ENCODE measurements at regions not wholly inside any gene's neighbourhood (a gene's known extent, or its start where the extent isn't known, plus 50 kb on each side); places are given as distances from the start of the nearest gene placed in this dataset.

DNA sequence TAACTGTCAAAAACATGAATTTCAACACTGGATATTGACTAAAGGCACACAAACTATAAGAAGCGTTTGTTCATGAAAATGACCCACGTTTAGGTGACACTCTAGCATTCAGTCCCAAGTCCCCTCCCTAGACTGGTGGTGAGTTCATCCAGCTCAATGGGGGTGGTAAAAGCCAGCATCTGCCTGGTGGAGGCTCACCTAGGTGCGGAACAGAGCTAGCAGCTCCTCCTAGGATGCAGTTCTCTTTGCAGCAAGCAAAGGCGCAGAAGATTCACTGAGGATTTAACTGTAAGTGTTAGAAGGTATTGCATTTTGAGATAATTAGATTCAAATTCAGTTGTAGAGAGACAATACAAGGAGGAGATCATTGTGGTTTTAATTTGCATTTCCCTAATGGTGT is 87.6 kb downstream of the VSTM2A start:
- DNase-seq (ENCODE audit: low read depth), result no peak
- H3K4me3 ChIP-seq (ENCODE audit: low read length), result no peak overlapping the region
- TF ChIP-seq, protein P1, sequence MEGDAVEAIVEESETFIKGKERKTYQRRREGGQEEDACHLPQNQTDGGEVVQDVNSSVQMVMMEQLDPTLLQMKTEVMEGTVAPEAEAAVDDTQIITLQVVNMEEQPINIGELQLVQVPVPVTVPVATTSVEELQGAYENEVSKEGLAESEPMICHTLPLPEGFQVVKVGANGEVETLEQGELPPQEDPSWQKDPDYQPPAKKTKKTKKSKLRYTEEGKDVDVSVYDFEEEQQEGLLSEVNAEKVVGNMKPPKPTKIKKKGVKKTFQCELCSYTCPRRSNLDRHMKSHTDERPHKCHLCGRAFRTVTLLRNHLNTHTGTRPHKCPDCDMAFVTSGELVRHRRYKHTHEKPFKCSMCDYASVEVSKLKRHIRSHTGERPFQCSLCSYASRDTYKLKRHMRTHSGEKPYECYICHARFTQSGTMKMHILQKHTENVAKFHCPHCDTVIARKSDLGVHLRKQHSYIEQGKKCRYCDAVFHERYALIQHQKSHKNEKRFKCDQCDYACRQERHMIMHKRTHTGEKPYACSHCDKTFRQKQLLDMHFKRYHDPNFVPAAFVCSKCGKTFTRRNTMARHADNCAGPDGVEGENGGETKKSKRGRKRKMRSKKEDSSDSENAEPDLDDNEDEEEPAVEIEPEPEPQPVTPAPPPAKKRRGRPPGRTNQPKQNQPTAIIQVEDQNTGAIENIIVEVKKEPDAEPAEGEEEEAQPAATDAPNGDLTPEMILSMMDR (conservative IDR thresholded peaks at IDR 0.05; ENCODE audit: low read length), result no peak

DNA sequence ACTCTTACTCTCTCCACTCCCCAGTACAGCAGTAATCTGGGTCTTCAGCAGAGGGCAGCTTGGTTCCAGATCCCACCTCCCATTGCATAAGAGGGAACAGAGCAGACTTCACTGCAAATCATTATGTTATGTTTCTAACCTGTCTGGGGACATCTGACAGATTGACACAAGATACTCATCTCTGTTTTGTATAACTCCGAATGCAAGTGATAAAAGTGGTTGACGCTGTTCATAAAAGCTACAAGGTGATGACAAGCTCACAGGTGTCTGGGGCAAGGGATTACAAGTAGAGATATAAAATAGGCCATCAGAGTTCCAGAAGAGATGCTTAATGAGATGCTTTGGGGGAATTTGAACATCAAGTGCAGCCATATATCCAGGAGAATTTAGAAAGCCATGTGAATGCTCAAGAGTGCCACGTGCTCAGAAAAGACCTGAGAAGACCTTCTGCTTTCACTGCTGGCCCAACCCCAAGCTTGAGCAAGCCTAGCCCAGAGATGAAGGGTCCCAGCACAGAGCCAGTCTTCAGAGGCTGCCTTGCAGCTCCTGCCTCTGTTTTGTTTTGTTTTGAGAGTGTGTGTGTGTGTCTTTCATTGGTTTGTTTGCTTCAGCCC is 80.6 kb downstream of the VSTM2A start:
- H3K4me3 ChIP-seq (ENCODE audit: low read length), result no peak overlapping the region
- DNase-seq (ENCODE audit: low read depth), result no peak
- TF ChIP-seq, protein P1 (conservative IDR thresholded peaks at IDR 0.05; ENCODE audit: low read length), result no peak
